Neuron (in vitro differentiated cells): ENCODE measurements at regions not wholly inside any gene's neighbourhood (a gene's known extent, or its start where the extent isn't known, plus 50 kb on each side); places are given as distances from the start of the nearest gene placed in this dataset.

Experiments
- H2AFZ ChIP-seq: one replicate; pipeline ENCODE4 v1.6.1; 2013; ENCODE audit warnings: low read depth, mild to moderate bottlenecking, inconsistent platforms, low read length, moderate library complexity
- H3K27me3 ChIP-seq: one replicate; pipeline ENCODE4 v1.6.1; 2013; ENCODE audit warnings: low read length; ENCODE audit not compliant: insufficient read depth
- H3K36me3 ChIP-seq: one replicate; pipeline ENCODE4 v1.6.1; 2013; ENCODE audit warnings: low read length; ENCODE audit not compliant: insufficient read depth
- H3K4me1 ChIP-seq: one replicate; pipeline ENCODE4 v1.6.1; 2013; ENCODE audit warnings: low read length; ENCODE audit not compliant: insufficient read depth
- H3K4me3 ChIP-seq: 2 replicates; pipeline ENCODE4 v1.5.1; 2013; ENCODE audit warnings: mild to moderate bottlenecking, low read length, moderate library complexity
- H3K9me3 ChIP-seq: one replicate; pipeline ENCODE4 v1.6.1; 2013; ENCODE audit warnings: low read length

DNA sequence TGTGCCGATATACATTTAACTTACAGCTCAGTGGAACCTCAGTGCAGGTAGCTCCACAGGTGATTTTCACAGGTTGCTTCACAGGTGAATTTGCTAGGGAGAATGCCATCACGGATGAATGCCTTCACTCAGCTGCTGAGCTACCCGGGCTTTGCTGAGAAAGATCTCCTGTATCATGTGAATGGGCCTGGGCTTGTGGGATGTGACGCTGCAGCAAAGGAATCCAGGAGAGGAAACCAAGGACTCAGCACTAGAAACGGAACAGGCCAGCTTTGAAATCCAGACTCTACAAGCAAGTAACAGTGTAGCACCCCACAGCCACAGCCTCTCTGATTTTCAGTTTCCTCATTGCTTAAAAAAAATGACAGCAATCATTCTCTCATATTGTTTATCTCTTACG is 271.4 kb upstream of the MAF start:
- no peak overlapping the region for H2AFZ ChIP-seq

DNA sequence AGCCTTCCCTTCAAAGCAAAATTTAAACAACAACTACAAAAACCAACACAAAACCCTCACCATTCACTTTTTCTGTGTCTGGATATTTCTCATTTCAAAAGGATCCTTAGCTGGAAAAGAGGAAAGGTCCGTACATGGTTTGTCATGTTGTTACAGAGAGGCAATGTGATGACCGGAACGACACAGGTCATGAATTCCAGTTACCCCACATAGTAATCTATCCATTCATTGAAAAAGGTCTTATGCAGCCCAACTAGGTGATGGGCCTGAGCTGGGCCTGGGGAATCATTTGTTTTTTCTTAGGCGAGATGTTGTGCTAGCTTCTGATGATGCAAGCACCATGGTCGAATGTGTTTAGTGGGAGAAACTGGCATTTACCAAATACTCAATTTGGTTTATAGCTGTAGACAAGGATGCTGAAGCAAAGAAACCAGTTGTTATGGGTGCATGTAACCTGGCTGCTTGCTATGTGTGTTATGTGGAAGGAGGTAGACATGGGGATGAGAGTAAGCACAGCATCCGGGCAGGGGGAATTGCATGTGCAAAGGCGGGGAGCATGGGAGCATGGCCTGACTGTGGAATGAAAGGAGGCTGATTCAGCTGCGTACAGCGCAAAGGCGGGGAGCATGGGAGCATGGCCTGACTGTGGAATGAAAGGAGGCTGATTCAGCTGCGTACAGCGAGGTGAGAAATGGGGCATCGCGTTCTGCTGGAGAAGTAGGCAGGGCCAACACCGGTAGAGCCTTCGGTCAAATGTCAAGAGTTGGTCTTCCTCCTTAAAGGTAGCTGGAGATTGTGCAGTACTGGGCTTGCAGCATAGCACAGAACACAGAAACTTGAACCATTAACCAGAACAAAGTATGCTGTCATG is 269.7 kb upstream of the MAF start:
- H2AFZ ChIP-seq = no peak overlapping the region
- no peaks in the 10 kb centered on the region for H3K9me3 ChIP-seq
- no peaks in the 10 kb centered on the region for H3K36me3 ChIP-seq
- no peaks in the 10 kb centered on the region for H3K27me3 ChIP-seq
- no peaks in the 10 kb centered on the region for H3K4me1 ChIP-seq
- H3K4me3 ChIP-seq = no peak overlapping the region

More for the DNA sequence above, 271.4 kb upstream of the MAF start:
- Histone ChIP-seq H3K27me3 (no peaks in the 10 kb centered on the region), H3K9me3 (no peaks in the 10 kb centered on the region), H3K4me1 (no peaks in the 10 kb centered on the region), H3K36me3 (no peaks in the 10 kb centered on the region), H3K4me3 (no peak overlapping the region)

DNA sequence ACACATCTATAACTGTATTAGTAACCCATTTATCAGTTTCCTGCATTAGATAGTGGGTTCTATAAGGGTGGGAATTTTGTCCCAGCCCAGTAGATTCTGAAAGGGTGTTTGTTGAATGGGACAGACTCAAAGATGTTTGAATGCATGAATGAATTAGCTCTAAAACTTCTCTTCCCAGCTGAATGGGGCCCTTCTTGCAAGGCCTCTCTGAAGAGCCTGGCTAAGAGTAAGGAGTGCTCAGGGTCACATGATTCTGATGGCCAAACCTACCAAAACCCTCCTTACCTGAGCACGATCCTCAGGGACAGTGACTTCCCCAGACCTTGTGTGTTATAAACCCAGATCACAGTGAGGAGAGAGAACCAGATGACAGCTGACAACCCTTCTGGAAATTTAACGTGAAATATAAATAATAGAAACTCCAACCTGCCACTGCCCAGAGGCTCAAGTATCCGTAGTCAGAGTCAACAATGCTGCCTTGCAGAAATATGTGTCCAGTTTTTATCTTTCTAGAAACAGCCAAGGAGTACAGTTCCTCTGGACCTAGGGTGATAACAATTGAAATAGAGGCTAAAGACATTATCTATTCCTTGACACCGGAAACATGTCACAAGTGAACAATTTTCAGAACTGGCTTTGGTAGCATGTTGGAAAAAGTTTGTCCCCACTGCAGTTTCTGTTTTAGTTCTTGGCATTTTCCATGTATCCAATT is 268.9 kb upstream of the MAF start:
- no peak overlapping the region for H3K4me3 ChIP-seq
- H3K36me3 ChIP-seq = no peaks in the 10 kb centered on the region
- H3K9me3 ChIP-seq = no peaks in the 10 kb centered on the region
- H3K4me1 ChIP-seq = no peaks in the 10 kb centered on the region
- no peak overlapping the region for H2AFZ ChIP-seq
- no peaks in the 10 kb centered on the region for H3K27me3 ChIP-seq

DNA sequence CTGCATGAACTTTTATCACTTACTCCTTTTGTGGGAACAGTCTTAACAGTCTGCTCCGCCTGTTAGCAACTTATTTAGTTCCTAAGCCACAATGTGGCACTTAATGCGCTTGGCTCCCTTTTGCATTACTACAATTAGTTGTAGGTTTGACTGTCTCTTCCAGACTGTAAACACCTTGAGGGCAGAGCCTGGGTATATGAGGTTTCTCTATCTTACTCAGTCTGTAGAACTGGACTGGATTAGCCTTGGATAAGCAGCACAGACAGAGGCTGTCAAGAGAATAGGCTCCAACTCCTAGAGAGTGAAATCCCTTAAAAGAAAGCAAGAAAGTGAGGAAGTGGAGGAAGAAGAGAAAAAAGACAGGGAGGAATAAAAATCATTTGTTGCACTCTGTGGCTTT is 268.3 kb upstream of the MAF start:
- Histone ChIP-seq H3K9me3 (no peaks in the 10 kb centered on the region), H2AFZ (no peak overlapping the region), H3K36me3 (no peaks in the 10 kb centered on the region), H3K4me3 (no peak overlapping the region), H3K27me3 (no peaks in the 10 kb centered on the region), H3K4me1 (no peaks in the 10 kb centered on the region)

DNA sequence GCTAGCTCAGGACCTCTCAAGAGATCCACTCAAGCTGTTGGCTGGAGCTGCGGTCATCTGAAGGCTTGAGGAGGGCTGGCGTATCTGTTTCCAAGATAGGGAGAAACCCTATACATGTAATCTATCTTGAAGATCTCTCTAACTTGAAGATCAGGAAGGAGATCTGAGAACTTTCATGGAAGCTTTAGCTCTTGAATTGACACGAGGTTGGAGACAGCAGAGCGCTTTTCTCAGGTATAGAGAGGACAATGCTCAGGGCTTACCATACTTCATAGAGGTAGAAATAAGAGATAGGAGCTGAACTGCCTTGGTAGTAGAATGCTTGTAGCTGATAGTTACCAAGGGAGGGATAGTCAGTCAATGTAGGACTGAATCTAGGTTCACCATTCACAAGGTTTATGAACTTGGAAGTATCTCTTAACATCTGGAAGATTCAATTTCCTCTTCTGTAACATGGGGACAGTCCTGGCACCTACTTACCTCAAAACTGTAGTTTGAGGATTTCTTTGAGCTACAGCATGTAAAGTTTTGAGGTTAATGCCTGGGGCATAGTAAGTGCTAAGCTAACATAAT is 267.0 kb upstream of the MAF start:
- no peaks in the 10 kb centered on the region for H3K4me1 ChIP-seq
- H3K9me3 ChIP-seq = no peaks in the 10 kb centered on the region
- H3K4me3 ChIP-seq = no peak overlapping the region
- no peaks in the 10 kb centered on the region for H3K36me3 ChIP-seq
- no peaks in the 10 kb centered on the region for H3K27me3 ChIP-seq
- no peak overlapping the region for H2AFZ ChIP-seq

DNA sequence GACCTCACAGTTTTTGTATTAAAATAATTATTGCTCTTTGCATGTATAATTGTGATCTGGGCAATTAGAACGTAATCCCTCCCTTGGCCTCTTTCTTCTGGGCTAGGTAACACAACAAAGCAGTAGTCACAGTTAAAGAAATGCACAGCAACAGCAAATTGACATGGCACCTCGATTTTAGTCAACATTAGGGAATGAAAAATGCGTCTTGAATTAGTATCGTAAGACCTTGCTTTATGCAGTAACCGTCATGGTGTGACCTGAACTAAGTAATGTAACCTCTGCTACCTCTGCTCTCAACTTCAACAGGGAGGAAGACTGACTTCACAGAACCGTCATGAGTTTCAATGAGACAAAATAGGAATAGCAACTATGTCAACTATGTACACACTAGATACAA is 265.4 kb upstream of the MAF start:
- H2AFZ ChIP-seq = no peak overlapping the region
- no peak overlapping the region for H3K4me3 ChIP-seq
- H3K9me3 ChIP-seq = peaks cover 3% of the 10 kb centered on the region
- H3K36me3 ChIP-seq = no peaks in the 10 kb centered on the region
- H3K27me3 ChIP-seq = no peaks in the 10 kb centered on the region
- no peaks in the 10 kb centered on the region for H3K4me1 ChIP-seq

DNA sequence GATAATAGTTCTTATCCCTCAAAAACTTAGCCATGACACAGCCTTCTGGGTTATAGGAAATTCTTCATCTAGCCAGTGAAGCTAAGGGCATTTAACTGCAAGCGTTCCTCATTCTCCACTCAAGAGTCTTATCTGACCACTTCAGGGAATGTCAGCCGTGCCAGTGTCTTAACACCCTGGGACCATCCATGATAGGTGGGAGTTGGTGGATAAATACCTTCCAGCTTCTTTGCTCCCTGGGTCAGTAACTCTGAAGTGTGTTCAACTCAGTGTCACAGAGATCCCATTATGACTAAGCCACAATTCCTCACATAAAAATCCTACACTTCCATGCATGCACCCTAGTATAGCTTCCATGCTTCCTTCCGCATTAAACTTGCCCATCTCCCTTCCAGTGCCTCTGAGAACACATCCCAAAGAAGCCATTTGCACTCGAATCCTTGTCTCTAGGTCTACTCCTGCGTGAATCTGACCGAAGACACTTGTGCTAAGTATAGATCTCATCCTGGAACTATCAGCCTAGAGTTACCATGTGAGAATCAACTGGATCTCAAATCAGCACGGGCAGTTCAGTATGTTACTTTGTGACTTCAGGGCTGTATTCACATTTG is 264.3 kb upstream of the MAF start:
- no peaks in the 10 kb centered on the region for H3K4me1 ChIP-seq
- no peaks in the 10 kb centered on the region for H3K36me3 ChIP-seq
- no peaks in the 10 kb centered on the region for H3K27me3 ChIP-seq
- H2AFZ ChIP-seq = no peak overlapping the region
- no peak overlapping the region for H3K4me3 ChIP-seq
- H3K9me3 ChIP-seq = peaks cover 3% of the 10 kb centered on the region

DNA sequence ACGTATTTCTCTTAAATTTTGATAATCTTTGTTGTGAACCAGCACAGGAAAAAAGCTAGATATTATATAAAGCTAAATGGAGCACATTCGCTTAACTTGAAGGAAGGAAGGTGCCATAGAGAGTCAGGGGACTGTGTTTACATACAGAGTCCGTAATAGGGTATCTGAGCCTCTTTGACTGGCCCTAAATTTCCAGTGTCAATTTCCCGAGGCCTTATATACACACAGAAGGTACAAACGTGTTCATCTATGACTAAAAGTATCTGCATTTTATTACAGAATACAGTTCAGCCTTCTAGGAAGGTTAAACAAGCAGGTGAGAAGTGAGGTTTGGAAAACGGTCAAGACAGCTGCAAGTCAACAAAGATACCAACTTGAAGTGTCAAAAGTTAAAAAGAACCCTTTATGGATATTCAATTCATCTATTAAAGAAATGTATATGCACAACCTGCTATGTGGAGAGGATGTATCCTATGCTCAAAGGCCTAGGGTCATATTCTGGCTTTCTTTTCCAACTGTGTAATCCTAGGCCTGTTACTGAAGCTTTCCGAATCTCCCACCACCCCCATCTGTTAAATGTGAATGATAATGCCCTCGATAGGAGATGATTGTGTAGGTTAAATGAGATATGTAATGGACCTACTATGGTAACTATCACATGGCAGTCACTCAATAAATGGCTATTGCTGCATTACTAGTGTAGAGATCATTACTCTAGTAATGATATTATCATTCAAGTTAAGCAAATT is 263.7 kb upstream of the MAF start:
- H3K4me1 ChIP-seq = no peaks in the 10 kb centered on the region
- no peak overlapping the region for H3K4me3 ChIP-seq
- no peak overlapping the region for H2AFZ ChIP-seq
- H3K36me3 ChIP-seq = no peaks in the 10 kb centered on the region
- peaks cover 3% of the 10 kb centered on the region for H3K9me3 ChIP-seq
- H3K27me3 ChIP-seq = no peaks in the 10 kb centered on the region

DNA sequence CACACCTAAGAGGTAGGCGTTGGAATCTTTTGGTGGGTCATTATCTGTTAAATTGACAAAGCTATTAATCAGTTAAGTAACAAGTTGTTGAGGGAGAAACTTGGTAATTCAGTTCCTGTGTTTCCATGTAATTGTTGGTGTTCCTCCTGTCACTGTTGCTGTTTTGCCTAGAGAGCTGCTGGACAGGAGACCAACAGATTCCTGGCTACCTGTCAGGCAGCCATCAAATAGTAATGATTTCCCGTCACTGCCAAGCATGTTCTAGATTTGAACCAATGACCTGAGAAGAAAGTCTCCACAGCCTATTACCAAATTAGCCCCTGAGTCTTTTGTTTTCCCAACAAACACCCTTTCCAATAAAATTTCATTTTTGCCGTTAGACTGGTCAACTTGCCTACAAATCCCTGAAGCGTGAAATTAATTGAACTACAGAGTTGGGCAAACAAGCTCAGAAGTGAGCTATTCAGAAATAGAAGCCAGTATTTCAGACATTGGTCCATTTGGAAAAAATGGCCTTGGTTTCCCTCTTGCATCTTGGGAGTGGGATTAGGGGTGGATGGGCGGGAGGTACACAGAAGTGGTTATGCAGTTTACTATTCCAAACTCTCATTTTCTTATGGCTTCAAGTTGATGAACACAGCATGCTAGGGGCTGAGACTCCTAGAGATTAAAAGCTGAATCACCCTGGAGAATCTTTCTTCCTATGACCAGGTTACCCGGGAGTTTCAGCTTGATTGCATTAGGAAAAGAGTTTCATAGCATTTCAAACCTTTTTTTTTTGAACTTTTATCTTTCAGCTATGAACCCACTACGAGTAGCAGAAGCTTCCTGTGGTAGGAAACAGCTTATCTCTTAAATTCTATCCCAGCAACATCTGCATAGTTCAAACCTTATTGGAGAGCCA is 262.8 kb upstream of the MAF start:
- Histone ChIP-seq H3K4me1 (no peaks in the 10 kb centered on the region), H3K36me3 (no peaks in the 10 kb centered on the region), H3K9me3 (peaks cover 3% of the 10 kb centered on the region), H3K27me3 (no peaks in the 10 kb centered on the region), H2AFZ (no peak overlapping the region), H3K4me3 (no peak overlapping the region)

DNA sequence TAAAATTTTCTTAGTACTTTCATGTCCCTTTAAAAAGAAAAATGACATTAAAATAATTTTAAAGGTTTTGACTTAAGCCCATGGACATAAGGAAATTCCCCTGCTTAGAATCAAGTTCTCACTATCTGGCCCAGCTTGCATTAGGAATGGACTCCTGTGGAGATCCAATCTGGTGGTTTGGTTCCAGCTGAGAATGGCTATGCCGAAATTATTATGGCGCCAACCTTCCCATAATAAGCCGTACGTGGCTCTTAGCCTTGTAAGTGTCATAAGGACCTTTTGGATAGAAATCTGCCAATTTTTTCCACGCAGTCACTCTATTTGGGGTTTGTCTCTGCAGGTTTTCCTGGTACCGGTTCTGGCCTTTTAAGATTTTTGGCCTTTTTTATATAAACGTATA is 262.1 kb upstream of the MAF start:
- Histone ChIP-seq H2AFZ (no peak overlapping the region), H3K9me3 (peaks cover 3% of the 10 kb centered on the region), H3K36me3 (no peaks in the 10 kb centered on the region), H3K4me3 (no peak overlapping the region), H3K4me1 (no peaks in the 10 kb centered on the region), H3K27me3 (no peaks in the 10 kb centered on the region)

DNA sequence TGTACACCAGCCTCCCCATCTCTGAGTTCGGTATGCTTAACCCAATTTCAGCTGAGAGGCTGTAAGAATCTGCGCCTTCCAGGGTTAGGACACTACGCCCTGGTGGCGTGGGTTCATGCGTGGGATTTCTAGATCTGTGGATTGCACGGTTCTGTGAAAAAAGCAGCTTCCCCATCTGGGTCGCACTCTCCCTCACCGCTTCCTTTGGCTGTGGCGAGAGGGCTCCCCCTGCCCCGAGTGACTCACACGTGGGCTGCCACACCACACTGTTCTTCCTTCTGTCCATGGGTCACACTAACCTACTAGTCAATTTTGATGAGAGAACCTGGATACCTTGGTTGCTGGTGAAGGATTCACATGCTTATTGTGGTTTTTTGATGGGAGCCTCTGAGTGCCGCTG is 256.0 kb upstream of the MAF start:
- Histone ChIP-seq H3K9me3 (peaks cover 3% of the 10 kb centered on the region), H3K36me3 (no peaks in the 10 kb centered on the region), H3K4me3 (no peak overlapping the region), H2AFZ (no peak overlapping the region), H3K27me3 (no peaks in the 10 kb centered on the region), H3K4me1 (no peaks in the 10 kb centered on the region)

DNA sequence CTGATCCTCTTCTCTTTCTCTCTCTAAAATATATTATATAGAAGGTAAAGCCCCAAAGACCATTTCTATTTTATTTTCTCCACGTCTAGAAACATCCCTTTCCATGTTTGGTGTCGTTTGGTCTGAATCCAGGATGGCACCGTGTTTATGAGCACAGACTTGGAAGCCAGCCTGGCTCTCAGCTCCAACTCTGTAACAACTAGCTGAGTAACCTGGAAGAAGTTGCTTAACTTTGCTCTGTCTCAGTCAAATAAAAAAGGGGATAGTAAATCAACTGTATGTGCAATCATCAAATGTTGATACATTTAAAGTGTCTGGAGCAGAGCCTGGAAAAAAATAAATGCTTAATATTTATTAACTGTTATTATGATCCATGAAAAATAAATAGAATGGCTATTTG is 249.8 kb upstream of the MAF start:
- H3K36me3 ChIP-seq = no peaks in the 10 kb centered on the region
- no peaks in the 10 kb centered on the region for H3K9me3 ChIP-seq
- no peak overlapping the region for H2AFZ ChIP-seq
- no peaks in the 10 kb centered on the region for H3K27me3 ChIP-seq
- H3K4me3 ChIP-seq = no peak overlapping the region
- H3K4me1 ChIP-seq = no peaks in the 10 kb centered on the region
